HCT116 (cell line): ENCODE measurements at regions not wholly inside any gene's neighbourhood (a gene's known extent, or its start where the extent isn't known, plus 50 kb on each side); places are given as distances from the start of the nearest gene placed in this dataset.

Source experiments
- ATAC-seq: fragments of 200-7000 bp; cut with Tn5 transposase; 2 replicates; pipeline ENCODE4 v1.9.1; 2020; ENCODE audit warnings: mild to moderate bottlenecking, moderate library complexity
- BruUV-seq: library from RNA; stranded (reverse); fragments of 400-500 nt; replicated peaks from 2 replicates; lab custom pipeline; 2021; lab: Mats Ljungman, UMichigan
- CTCF ChIA-PET: fragments of 300-600 bp; sonication (Branson Sonifier 250); formaldehyde crosslinking; loops from one replicate; lab custom pipeline; 2021; ENCODE audit warnings: antibody characterized with exemption; lab: Charles Lee
- POLR2A ChIA-PET: fragments of 300-600, 350-600 bp; sonication (Branson Sonifier 250); formaldehyde crosslinking; loops from one replicate; lab custom pipeline; 2021; ENCODE audit warnings: antibody characterized with exemption; lab: Charles Lee
- RAD21 ChIA-PET, 2 experiments: fragments of 300-600 bp; sonication (Branson Sonifier 250); formaldehyde crosslinking; loops; one replicate each; lab custom pipeline; 2023; ENCODE audit warnings: low total read pairs in 2 of 2; ENCODE audit not compliant: uncharacterized antibody in 2 of 2, unreplicated experiment in 2 of 2, low non-redundant PET in 1 of 2; lab: Charles Lee
- DNase-seq: peaks from one replicate; pipeline ENCODE4 v3.0.0-alpha.2; 2010; ENCODE audit warnings: low read depth, low spot score
- H2AFZ ChIP-seq: fragments of 200-600 bp; shearing (Covaris generic), sonication (generic); 2 replicates; pipeline ENCODE4 v1.6.1; 2017; ENCODE audit warnings: low read depth, mixed run types, mixed read lengths, antibody characterized with exemption, low read length; ENCODE audit not compliant: poor library complexity, severe bottlenecking
- H3K27ac ChIP-seq: 2 replicates; pipeline ENCODE4 v1.5.1; 2012; ENCODE audit warnings: low read depth, low read length
- H3K27me3 ChIP-seq: fragments of 200-600 bp; sonication (generic); 2 replicates; pipeline ENCODE4 v1.6.1; 2016; ENCODE audit warnings: mixed run types, low read length, mixed read lengths; ENCODE audit not compliant: insufficient read depth
- H3K36me3 ChIP-seq, 2 experiments: fragments of 200-500 bp in 1 of 2; fragments of 200-600 bp in 1 of 2; sonication (Bioruptor generic) in 1 of 2; sonication (generic) in 1 of 2; 2 replicates each; pipeline versions ENCODE4 v1.5.1 to v1.6.1; 2014 to 2016; ENCODE audit warnings: low read length in 2 of 2, inconsistent platforms in 1 of 2, mixed read lengths in 1 of 2, mixed run types in 1 of 2; ENCODE audit not compliant: insufficient read depth in 2 of 2, control insufficient read depth in 1 of 2
- H3K4me1 ChIP-seq, 2 experiments: fragments of 200-600 bp in 1 of 2; sonication (generic) in 1 of 2; 2 replicates each; pipeline versions ENCODE4 v1.5.1 to v1.6.1; 2012 to 2017; ENCODE audit warnings: low read length in 2 of 2, inconsistent platforms in 1 of 2, mild to moderate bottlenecking in 1 of 2, mixed read lengths in 1 of 2, mixed run types in 1 of 2, moderate library complexity in 1 of 2; ENCODE audit not compliant: insufficient read depth in 2 of 2, control insufficient read depth in 1 of 2
- H3K4me2 ChIP-seq: fragments of 200-600 bp; sonication (generic); 2 replicates; pipeline ENCODE4 v1.6.1; 2017; ENCODE audit warnings: mixed run types, low read length, mixed read lengths
- H3K4me3 ChIP-seq, 2 experiments: fragments of 200-600 bp in 1 of 2; sonication (generic) in 1 of 2; replicated peaks in 1 of 2; 2 replicates each; pipeline ENCODE4 v1.5.1; 2011 to 2016; ENCODE audit warnings: low read length in 2 of 2, control low read depth in 1 of 2, low read depth in 1 of 2, mild to moderate bottlenecking in 1 of 2, mixed read lengths in 1 of 2, mixed run types in 1 of 2
- H3K79me2 ChIP-seq: fragments of 200-600 bp; sonication (generic); 2 replicates; pipeline ENCODE4 v1.6.1; 2017; ENCODE audit warnings: mild to moderate bottlenecking, mixed run types, low read length, moderate library complexity, mixed read lengths; ENCODE audit not compliant: insufficient read depth
- H3K9ac ChIP-seq: fragments of 200-600 bp; sonication (generic); 2 replicates; pipeline ENCODE4 v1.6.1; 2016; ENCODE audit warnings: low read length, mixed read lengths
- H3K9me2 ChIP-seq: fragments of 200-600 bp; sonication (generic), shearing (Covaris generic); 2 replicates; pipeline ENCODE4 v1.6.1; 2017; ENCODE audit warnings: mixed run types, mild to moderate bottlenecking, moderate library complexity; ENCODE audit not compliant: insufficient read depth
- H3K9me3 ChIP-seq, 2 experiments: fragments of 200-500 bp in 1 of 2; fragments of 200-600 bp in 1 of 2; sonication (Bioruptor generic) in 1 of 2; sonication (generic) in 1 of 2; 2 replicates each; pipeline ENCODE4 v1.6.1; 2014 to 2017; ENCODE audit warnings: low read length in 2 of 2, mixed read lengths in 2 of 2, inconsistent platforms in 1 of 2, low read depth in 1 of 2, mild to moderate bottlenecking in 1 of 2, mixed run types in 1 of 2, moderate library complexity in 1 of 2; ENCODE audit not compliant: control insufficient read depth in 1 of 2, insufficient read depth in 1 of 2
- H4K20me1 ChIP-seq: fragments of 200-600 bp; sonication (generic), shearing (Covaris generic); 2 replicates; pipeline ENCODE4 v1.6.1; 2017; ENCODE audit warnings: mixed run types, mild to moderate bottlenecking, moderate library complexity; ENCODE audit not compliant: insufficient read depth
- CBX3 ChIP-seq: IDR thresholded peaks from 2 replicates; pipeline ENCODE4 v1.6.1; 2012; ENCODE audit warnings: low read depth
- EGR1 ChIP-seq: IDR thresholded peaks from 2 replicates; pipeline ENCODE4 v1.6.1; 2012; ENCODE audit warnings: low read depth
- ELF1 ChIP-seq: IDR thresholded peaks from 2 replicates; pipeline ENCODE4 v1.6.1; 2012; ENCODE audit warnings: low read depth, borderline replicate concordance
- EZH2 ChIP-seq: fragments of 200-600 bp; sonication (generic); IDR thresholded peaks from 2 replicates; pipeline ENCODE4 v1.6.1; 2017; ENCODE audit warnings: antibody characterized with exemption, mixed run types
- FOSL1 ChIP-seq: IDR thresholded peaks from 2 replicates; pipeline ENCODE4 v1.6.1; 2012; ENCODE audit warnings: low read depth
- JUND ChIP-seq: IDR thresholded peaks from 2 replicates; pipeline ENCODE4 v1.6.1; 2012
- MAX ChIP-seq: IDR thresholded peaks from 2 replicates; pipeline ENCODE4 v1.6.1; 2012
- RAD21 ChIP-seq: IDR thresholded peaks from 2 replicates; pipeline ENCODE4 v1.6.1; 2012; ENCODE audit warnings: low read depth, mild to moderate bottlenecking
- SIN3A ChIP-seq: IDR thresholded peaks from 2 replicates; pipeline ENCODE4 v1.6.1; 2012; ENCODE audit warnings: low read depth
- TCF7L2 ChIP-seq: IDR thresholded peaks from 2 replicates; pipeline ENCODE4 v1.7.0; 2011; ENCODE audit warnings: borderline replicate concordance, inconsistent platforms; ENCODE audit not compliant: insufficient read depth, insufficient read length; ENCODE audit errors: extremely low read depth
- YY1 ChIP-seq: IDR thresholded peaks from 2 replicates; pipeline ENCODE4 v1.6.1; 2011; ENCODE audit warnings: low read length, low read depth, moderate library complexity, mild to moderate bottlenecking; ENCODE audit not compliant: insufficient replicate concordance; ENCODE audit errors: extremely low read depth
- ZNF274 ChIP-seq: fragments of 200-500 bp; sonication (Bioruptor generic); IDR thresholded peaks from 2 replicates; pipeline ENCODE4 v1.6.1; 2014; ENCODE audit warnings: mild to moderate bottlenecking, low read depth, low read length, inconsistent platforms
- intact Hi-C: fragments of 100-400 bp; cut with micrococcal nuclease; formaldehyde crosslinking; loops from 2 replicates; pipeline ENCODE4 v1.10.0; 2022
- TF ChIP-seq, protein P1 (sequence below): IDR thresholded peaks from 2 replicates; pipeline ENCODE4 v1.6.1; 2012
- TF ChIP-seq, protein P2 (sequence below): IDR thresholded peaks from 2 replicates; pipeline ENCODE4 v1.6.1; 2012; ENCODE audit warnings: low read depth
- TF ChIP-seq, protein P3 (sequence below), 3 experiments: fragments of 200-600 bp in 1 of 3; sonication (generic) in 1 of 3; IDR thresholded peaks in 2 of 3; conservative IDR thresholded peaks in 1 of 3; 2 replicates each; pipeline ENCODE4 v1.5.1; 2012 to 2017; ENCODE audit warnings: low read depth in 2 of 3, low read length in 2 of 3, antibody characterized with exemption in 1 of 3, borderline replicate concordance in 1 of 3, control low read depth in 1 of 3, mild to moderate bottlenecking in 1 of 3, mixed read lengths in 1 of 3, mixed run types in 1 of 3, moderate library complexity in 1 of 3; ENCODE audit not compliant: insufficient read depth in 1 of 3

GRCh38 chr4:37014584-37014983, 230.0 kb upstream of the NWD2 start (continued):
- TF ChIP-seq YY1 (no peak), ZNF274 (no peak), TCF7L2 (no peak), FOSL1 (no peak)
- TF ChIP-seq, all 23 proteins: peak for 0

DNA sequence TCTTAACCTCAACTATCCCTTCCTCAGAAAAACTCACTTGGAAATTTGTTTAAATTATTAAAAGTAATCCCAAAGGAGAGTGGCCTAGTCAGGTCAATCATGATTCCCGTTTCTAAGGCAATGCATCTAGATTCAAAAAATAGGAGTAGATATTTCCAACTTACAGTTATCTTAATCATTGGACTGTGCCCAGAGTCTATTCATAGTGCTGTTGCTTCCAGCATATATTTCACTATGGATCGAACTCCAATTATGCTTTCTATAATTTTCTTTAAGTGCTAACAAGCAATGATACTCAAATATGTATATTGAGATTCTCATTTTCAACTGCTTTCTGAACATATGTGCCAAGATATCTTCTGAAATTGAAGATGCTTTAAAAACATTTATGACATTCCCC, 229.2 kb upstream of the NWD2 start:
- H3K4me3 ChIP-seq: no peak overlapping the region
- no peak overlapping the region for H3K9ac ChIP-seq
- BruUV-seq: no TSS peak
- H3K36me3 ChIP-seq: no peaks in the 10 kb centered on the region
- H2AFZ ChIP-seq: no peak overlapping the region
- ChIA-PET POLR2A (no interaction called here), RAD21 (no interaction called here), CTCF (no interaction called here)
- no peaks in the 10 kb centered on the region for H3K9me3 ChIP-seq
- intact Hi-C loops: no loop called here
- no peaks in the 10 kb centered on the region for H3K4me1 ChIP-seq
- H4K20me1 ChIP-seq: no peaks in the 10 kb centered on the region
- TF ChIP-seq ELF1: no peak
- no peak for TF ChIP-seq ZNF274
- TF ChIP-seq MAX: no peak
- TF ChIP-seq, protein P1, sequence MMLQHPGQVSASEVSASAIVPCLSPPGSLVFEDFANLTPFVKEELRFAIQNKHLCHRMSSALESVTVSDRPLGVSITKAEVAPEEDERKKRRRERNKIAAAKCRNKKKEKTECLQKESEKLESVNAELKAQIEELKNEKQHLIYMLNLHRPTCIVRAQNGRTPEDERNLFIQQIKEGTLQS: no peak
- no peak for TF ChIP-seq RAD21
- no peak for TF ChIP-seq EGR1
- no peak for TF ChIP-seq EZH2
- no peak for TF ChIP-seq CBX3
- TF ChIP-seq SIN3A: no peak
- TF ChIP-seq, protein P2, sequence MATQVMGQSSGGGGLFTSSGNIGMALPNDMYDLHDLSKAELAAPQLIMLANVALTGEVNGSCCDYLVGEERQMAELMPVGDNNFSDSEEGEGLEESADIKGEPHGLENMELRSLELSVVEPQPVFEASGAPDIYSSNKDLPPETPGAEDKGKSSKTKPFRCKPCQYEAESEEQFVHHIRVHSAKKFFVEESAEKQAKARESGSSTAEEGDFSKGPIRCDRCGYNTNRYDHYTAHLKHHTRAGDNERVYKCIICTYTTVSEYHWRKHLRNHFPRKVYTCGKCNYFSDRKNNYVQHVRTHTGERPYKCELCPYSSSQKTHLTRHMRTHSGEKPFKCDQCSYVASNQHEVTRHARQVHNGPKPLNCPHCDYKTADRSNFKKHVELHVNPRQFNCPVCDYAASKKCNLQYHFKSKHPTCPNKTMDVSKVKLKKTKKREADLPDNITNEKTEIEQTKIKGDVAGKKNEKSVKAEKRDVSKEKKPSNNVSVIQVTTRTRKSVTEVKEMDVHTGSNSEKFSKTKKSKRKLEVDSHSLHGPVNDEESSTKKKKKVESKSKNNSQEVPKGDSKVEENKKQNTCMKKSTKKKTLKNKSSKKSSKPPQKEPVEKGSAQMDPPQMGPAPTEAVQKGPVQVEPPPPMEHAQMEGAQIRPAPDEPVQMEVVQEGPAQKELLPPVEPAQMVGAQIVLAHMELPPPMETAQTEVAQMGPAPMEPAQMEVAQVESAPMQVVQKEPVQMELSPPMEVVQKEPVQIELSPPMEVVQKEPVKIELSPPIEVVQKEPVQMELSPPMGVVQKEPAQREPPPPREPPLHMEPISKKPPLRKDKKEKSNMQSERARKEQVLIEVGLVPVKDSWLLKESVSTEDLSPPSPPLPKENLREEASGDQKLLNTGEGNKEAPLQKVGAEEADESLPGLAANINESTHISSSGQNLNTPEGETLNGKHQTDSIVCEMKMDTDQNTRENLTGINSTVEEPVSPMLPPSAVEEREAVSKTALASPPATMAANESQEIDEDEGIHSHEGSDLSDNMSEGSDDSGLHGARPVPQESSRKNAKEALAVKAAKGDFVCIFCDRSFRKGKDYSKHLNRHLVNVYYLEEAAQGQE: no peak
- no peak for TF ChIP-seq FOSL1
- TF ChIP-seq, protein P3, sequence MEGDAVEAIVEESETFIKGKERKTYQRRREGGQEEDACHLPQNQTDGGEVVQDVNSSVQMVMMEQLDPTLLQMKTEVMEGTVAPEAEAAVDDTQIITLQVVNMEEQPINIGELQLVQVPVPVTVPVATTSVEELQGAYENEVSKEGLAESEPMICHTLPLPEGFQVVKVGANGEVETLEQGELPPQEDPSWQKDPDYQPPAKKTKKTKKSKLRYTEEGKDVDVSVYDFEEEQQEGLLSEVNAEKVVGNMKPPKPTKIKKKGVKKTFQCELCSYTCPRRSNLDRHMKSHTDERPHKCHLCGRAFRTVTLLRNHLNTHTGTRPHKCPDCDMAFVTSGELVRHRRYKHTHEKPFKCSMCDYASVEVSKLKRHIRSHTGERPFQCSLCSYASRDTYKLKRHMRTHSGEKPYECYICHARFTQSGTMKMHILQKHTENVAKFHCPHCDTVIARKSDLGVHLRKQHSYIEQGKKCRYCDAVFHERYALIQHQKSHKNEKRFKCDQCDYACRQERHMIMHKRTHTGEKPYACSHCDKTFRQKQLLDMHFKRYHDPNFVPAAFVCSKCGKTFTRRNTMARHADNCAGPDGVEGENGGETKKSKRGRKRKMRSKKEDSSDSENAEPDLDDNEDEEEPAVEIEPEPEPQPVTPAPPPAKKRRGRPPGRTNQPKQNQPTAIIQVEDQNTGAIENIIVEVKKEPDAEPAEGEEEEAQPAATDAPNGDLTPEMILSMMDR (IDR thresholded peaks at IDR 0.05 in 2 of 3, conservative IDR thresholded peaks at IDR 0.05 in 1 of 3; ENCODE audit: borderline replicate concordance in 1 of 3, insufficient read depth in 1 of 3, low read depth in 2 of 3, low read length in 2 of 3): no peak
- TF ChIP-seq JUND: no peak
- no peak for TF ChIP-seq YY1
- H3K27me3 ChIP-seq: no peaks in the 10 kb centered on the region
- no peaks in the 10 kb centered on the region for H3K9me2 ChIP-seq
- no peak overlapping the region for H3K4me2 ChIP-seq
- H3K27ac ChIP-seq: no peak overlapping the region
- DNase-seq: no peak
- ATAC-seq: no peak
- H3K79me2 ChIP-seq: no peaks in the 10 kb centered on the region
